ENCODE measurements at regions not wholly inside any gene's neighbourhood (a gene's known extent, or its start where the extent isn't known, plus 50 kb on each side); places are given as distances from the start of the nearest gene placed in this dataset.

DNA sequence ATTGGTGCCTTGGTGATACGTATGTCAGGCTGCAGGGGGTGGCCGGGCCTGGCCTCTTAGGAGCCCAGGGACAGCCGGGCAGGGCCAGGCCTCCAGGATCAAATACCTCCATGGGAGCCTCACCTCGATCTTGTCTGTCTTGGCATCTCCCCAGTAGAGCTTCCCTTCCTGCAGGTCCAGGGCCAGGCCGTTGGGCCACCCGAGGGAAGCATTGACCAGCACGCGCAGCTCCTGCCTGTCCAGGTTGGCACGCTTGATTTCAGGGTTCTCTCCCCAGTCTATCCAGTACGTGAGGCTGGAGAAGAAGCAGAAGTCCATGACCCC is 137.7 kb downstream of the CRYBB2 start:
- no peak overlapping the region for H3K4me3 ChIP-seq (ENCODE audit: low read depth, low read length)
- TF ChIP-seq, protein P1, sequence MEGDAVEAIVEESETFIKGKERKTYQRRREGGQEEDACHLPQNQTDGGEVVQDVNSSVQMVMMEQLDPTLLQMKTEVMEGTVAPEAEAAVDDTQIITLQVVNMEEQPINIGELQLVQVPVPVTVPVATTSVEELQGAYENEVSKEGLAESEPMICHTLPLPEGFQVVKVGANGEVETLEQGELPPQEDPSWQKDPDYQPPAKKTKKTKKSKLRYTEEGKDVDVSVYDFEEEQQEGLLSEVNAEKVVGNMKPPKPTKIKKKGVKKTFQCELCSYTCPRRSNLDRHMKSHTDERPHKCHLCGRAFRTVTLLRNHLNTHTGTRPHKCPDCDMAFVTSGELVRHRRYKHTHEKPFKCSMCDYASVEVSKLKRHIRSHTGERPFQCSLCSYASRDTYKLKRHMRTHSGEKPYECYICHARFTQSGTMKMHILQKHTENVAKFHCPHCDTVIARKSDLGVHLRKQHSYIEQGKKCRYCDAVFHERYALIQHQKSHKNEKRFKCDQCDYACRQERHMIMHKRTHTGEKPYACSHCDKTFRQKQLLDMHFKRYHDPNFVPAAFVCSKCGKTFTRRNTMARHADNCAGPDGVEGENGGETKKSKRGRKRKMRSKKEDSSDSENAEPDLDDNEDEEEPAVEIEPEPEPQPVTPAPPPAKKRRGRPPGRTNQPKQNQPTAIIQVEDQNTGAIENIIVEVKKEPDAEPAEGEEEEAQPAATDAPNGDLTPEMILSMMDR (IDR thresholded peaks at IDR 0.05; ENCODE audit: borderline replicate concordance, insufficient read depth, low read depth, low read length): no peak

DNA sequence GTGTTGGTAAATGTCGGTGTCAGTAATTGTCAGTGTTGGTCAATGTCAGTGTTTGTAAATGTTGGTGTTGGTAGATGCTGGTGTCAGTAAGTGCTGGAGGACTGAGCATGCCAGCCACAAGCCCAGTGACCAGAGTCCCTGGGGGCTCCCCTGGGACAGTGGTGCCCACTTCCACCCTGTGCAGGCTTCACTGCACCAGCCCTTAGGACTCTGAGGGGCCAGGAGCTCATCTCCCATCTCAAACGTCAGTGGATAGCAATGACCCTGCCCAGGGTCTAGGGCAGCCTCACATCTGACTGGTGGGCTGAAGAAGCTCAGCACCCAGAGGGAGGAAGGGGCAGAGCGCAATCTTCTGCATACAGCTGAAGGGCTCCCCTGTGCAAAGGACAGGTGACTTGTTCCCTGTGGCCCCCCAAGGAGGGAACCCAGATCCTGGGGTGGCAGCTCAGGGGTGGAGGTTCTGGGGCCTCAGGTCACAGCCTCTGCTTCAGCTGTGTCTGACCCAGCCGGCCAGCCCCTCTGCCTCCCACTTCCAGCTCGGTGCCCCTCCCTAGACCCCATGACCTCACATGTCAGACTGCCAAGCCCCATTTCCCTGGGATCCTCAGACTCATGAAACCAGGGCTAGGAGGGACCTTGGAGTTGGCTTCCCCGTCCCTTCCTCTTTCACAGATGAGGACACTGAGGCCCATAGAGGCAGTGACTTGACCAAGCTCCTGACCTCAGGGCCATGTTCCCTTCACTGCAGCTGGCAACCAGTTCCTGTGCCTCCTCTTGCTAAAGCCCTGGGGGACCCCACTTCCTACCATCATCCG is 138.4 kb downstream of the CRYBB2 start:
- TF ChIP-seq, protein P1 (IDR thresholded peaks at IDR 0.05; ENCODE audit: borderline replicate concordance, insufficient read depth, low read depth, low read length): no peak

DNA sequence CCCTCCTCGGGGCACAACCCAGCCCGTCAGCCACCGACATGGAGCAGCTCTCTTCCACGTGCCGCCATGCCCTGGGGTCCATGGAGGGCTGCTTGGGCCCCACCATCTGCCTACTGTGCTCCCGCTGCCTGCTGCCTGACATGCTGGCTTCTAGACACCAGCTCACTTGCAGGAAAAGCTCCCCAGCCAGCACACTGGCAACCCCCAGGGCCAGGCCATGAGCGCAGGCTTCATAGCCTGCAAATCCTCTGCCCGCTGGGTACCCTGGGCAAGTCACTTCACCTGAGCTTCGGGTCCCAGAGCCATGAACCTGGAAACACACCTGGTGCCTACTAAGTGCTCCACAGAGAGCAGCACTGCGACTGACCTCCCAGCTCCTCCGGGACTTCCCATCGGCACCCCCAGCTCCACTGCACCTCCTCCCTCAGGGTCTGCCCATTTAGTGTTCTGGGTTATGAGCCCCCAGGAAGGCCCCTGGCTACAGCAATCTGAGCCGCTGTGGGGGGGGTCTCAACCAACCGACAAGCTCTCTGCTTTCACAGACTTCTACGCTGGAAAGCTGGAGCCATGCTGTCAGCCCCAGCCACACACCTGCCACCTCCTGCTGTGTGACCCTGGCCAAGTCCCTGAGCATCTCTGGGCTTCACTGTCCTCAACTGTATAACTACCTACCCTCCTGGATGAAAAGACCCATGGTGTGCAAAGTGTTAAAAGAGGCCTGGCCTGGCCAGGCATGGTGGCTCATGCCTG is 139.2 kb downstream of the CRYBB2 start:
- no peak overlapping the region for H3K4me3 ChIP-seq (ENCODE audit: low read depth, low read length)
- TF ChIP-seq, protein P1 (IDR thresholded peaks at IDR 0.05; ENCODE audit: borderline replicate concordance, insufficient read depth, low read depth, low read length): no peak

More for the DNA sequence above, 138.4 kb downstream of the CRYBB2 start:
- no peak overlapping the region for H3K4me3 ChIP-seq (ENCODE audit: low read depth, low read length)

DNA sequence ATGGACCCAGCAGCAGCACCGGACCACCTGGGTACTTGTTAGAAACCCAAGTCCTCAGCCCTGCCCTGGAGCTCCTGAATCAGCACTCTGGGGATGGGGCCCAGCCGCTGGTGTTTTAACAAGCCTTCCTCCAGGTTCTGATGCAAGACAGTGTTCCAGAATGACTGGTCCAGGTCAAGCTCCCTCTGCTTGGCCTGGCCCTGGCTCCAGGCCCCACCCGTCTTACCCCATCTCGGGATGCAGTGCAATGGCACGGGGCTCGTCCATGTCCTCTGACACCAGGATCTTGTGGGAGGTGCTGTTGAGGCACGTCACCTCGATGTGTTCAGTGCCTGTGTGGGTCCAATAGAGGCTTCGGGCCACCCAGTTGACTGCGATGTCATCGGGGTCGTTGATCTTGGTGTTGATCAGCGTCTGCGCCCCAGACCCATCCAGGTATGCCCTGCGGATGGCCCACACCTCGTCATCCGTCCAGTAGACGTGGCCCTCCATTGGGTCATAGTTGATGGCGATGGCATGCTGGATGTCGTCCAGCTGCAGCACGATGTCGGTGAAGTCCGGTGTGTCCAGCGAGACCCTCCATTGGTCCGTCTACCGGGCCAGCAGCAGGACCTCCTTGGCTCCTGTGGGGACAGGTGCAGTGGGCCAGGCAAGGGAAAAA is 140.3 kb downstream of the CRYBB2 start:
- no peak overlapping the region for H3K4me3 ChIP-seq (ENCODE audit: low read depth, low read length)
- TF ChIP-seq, protein P1 (IDR thresholded peaks at IDR 0.05; ENCODE audit: borderline replicate concordance, insufficient read depth, low read depth, low read length): no peak

DNA sequence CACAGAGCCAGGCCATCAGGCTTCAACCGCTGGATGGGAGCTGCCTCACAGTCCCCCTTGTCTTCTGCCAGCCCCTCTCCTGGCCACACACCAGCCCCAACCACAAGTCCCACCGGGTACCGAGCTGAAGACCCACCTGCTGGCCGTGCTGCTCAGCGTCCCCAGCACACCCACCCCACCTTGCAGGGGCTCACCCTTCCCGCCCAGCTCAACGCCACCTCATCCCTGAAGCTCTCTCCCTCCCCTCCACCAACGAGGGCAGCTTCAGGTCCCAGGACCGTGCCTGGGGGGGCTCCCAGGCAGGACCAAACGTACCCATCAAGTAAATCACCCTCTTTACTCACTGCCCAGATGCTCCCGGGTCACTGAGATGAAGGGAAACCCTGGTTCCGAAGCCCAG is 141.0 kb downstream of the CRYBB2 start:
- TF ChIP-seq, protein P1 (IDR thresholded peaks at IDR 0.05; ENCODE audit: borderline replicate concordance, insufficient read depth, low read depth, low read length): no peak
- no peak overlapping the region for H3K4me3 ChIP-seq (ENCODE audit: low read depth, low read length)

DNA sequence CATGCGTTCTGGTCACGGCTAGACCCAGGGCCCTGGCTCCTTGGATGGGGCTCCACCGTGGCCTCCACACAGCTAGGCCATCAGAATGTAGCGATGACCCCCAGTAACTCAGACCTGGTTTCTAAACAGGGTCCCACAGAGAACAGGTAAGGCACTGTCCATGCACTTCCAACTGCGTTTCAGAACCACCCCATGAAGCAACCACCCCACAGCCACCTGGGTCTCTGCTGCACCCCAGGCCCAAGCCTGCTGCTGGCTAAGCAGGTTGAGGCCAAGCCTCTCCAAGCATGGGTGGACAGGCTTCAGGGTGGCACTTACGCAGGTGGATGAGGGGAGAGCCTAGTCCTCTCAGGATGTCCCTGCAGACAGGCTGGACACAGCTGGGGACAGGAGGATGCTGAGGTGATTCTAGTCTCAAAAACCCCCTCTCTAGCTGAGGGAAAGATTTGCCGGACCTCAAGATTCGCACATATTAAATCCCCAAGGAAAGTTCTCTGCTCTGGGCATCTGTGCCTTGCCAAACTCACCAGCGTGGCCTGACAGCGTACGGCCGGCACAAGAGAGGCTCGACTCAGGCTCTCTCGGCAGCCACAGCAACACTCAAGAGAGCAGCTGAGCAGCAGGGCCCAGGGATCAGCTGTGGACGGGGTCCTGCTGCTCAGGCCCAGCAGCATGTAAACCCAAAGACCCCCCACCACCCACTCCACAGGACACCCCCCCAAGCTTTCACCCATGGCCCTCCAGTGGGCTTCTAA is 141.6 kb downstream of the CRYBB2 start:
- H3K4me3 ChIP-seq (ENCODE audit: low read depth, low read length): no peak overlapping the region
- TF ChIP-seq, protein P1 (IDR thresholded peaks at IDR 0.05; ENCODE audit: borderline replicate concordance, insufficient read depth, low read depth, low read length): no peak

Measured in GM12875 (cell line).